MV-4-11 (cell line): ENCODE measurements at regions not wholly inside any gene's neighbourhood (a gene's known extent, or its start where the extent isn't known, plus 50 kb on each side); places are given as distances from the start of the nearest gene placed in this dataset.

ENCODE experiments used
- DNase-seq: peaks from one replicate; lab custom pipeline; 2025; lab: John Stamatoyannopoulos, UW

DNA sequence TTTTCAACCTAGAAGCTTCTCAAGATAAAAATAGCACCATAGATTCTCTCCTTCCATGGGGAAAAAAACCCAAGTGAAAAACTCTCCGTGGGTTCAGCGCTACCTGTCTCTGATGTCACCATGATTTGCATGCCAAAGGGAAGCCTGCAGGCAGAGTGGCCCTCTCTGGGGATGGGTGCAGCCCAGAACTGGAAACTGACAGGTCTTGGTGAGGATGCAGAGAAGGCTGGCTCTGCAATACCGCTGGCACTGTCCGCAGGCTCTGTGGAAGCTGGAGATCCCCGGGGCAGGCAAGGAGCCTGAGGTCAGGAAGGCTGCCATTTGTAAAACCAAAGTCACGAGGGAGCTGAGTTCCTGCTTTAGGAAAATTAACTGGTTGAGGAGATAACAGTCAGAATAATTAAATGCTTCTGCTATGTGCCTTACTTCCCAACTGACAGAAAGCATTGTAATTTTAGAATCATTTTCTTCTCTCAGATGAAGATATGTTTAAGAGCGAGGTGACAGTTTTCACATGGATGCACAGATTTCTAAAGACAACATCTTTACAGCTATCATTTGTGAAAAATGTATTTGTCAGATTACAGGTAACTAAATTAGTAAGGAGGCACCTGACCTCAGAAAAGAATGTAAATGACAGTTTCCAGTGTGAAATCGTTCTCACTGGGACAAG, 731.5 kb upstream of the FZD8 start:
- DNase-seq = no peak

DNA sequence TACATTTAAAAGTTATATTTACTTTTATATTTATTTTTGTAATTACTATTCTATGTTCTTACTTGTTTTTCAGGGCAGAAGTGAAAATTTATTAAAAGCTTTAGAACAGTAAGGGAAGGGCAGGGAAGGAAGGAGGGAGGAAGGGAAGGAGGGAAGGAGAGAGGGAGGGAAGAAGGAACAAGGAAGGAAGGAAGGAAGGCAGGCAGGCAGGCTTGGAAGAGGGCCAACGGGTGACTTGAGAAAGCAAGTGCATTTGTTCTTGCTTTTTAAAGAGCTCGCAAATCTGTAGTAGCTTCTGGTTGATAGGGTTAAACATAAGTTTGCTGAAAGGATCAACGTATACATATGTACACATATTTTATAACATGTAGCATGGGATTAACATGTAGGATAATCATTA, 725.3 kb upstream of the FZD8 start:
- no peak for DNase-seq

DNA sequence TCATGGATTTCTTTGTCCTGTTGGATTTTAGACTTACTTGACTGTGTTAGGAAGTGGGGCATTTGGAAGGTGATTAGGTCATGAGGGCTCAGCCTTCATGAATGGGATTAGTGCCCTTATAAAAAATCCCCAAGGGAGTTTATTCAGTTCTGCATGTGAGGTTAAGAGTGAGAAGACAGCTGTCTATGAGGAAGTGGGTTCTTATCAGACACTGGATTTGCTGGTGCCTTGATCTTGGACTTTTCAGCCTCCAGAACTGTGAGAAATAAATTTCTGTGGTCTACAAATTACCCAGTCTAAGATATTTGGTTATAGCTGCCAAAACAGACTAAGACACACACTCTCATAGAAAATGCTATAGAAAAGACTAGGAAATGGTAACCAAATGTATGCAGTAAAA, 724.7 kb upstream of the FZD8 start:
- DNase-seq = no peak

DNA sequence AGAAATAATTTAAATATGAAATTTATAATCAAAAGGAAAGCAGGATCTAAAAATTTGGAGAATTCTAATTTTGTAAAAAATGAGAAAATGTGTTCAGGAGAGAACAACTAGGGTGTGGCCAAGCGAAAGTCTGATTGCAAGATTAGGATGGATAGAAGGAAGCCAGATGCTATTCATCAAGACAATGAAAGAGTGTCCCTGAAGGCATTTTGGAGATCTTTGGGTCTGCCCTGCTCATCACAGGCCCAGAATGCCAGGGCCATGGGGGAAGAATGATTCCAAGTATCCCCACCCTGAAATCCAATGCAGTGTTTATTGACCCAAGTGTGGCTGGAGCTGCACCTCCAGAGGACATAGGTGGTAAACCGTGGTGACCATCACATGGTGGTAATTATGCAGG, 724.0 kb upstream of the FZD8 start:
- DNase-seq = no peak

DNA sequence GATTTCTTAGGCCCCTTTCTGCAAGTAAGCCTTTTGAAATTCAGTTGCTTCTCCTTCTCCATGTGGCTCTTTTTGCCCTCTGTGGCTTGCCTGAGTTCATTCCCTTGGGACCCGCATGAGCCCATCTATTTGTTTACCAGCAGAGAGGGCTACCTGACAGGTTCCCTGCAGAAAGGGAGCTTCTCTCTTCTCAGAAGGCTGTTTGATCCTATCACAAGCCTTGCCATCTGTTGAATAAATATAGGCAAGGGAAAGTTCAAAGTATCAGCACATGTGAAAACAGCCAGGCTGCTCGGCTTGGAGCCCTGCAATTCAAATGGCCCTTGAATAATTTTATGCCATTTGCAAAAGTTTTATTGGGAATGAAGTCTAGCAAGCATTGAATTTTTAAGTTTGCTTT, 720.2 kb upstream of the FZD8 start:
- DNase-seq = no peak

DNA sequence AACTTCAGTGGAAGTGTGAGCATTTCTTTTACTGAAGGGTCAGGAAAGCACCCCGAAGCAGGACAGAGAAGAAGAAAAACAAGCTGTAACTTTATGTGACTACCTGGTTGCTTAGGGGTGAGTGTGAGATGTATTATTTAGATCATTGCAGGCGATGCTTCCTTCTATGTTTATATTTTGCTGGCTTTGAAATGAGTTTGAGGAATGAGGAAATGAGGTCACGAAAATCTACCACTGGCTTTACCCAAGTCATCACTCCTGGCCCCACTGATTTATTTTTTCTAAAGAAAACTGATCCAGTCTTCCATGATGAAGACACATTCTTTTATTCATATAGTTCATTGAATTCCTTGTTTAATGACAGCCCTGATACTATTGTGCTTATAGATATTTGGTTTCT, 716.6 kb upstream of the FZD8 start:
- DNase-seq = no peak

DNA sequence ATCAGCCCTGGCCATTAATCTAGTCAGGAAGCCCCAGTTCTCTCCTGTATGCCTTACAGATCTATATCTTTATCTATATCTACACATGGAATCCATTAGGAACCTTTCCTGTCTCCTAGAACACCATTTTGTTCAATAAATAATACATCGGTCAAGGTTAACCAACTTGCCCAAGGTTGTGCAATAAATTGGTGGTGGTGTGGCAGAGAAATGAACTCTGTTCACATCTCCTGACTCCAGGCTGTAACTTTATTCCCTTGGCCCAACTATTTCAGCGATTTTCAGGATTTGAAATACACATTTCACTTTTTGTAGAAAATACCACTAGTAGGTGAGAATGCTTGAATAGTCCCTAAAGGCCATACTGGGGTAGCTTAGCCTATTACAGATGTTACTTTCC, 712.5 kb upstream of the FZD8 start:
- no peak for DNase-seq

DNA sequence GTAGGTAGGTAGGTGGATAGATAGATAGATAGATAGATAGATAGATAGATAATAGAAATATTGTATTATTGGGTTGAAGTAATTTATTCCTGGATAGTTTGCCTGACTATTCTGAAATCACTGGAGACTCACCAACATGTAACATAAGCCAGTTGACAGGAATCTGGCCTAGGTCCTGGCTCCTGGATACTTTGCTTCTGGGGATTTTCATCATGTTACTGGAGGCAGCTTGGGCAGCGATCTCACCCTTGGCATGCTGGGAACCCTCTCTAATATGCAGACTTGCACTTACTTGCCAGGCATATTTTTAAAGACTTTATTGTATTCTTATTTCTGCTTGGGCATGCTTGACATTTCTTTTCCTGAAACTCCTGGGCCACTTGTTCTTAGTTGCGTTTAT, 709.1 kb upstream of the FZD8 start:
- DNase-seq = no peak

DNA sequence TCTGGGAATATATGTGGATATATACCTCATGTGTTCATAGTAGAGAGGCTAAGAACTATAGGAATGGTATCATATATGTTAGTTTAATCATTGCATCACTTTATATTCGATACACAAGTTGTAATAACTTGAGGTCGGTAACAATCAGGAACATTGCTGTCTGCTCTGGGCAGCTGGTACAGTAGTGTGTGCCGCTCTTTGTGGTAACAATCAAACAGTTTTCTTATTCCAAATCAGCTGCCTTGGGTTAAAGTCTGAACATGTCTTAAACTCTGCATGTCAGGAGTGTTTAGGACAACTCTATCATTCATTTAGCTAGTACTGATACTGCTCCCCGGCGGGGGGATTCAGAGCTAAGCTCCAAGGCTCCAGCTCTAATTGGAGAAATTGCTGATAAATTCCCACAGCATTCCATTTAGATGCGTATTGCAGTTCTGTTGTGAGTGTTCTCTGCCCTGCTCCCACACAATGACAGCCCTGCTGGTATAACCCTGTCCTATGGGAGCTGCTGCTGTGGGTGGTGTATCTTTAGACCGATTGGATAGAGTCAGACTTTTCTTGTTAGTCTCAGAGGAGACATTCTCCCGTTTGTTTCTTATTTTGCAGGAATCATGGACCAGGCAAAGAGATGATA, 707.5 kb upstream of the FZD8 start:
- no peak for DNase-seq

DNA sequence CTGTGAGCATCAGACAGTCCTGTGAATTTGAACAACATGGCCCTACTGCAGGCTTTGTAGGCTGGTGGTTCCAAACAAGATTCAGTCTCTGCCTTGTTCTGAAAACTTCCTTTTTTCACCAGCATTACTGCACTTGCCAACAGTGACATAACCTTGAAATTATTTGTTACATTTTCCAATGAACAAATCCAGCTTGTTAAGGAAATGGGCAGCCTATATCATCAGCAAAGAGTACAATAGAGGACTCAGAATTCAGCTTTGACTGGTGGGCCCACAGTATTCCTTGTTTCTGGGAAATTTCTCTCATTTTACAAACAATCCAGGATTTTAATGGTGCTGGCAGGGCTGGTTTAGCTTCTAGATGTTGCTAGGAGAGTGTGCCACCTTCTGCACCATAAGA, 703.7 kb upstream of the FZD8 start:
- DNase-seq = no peak

DNA sequence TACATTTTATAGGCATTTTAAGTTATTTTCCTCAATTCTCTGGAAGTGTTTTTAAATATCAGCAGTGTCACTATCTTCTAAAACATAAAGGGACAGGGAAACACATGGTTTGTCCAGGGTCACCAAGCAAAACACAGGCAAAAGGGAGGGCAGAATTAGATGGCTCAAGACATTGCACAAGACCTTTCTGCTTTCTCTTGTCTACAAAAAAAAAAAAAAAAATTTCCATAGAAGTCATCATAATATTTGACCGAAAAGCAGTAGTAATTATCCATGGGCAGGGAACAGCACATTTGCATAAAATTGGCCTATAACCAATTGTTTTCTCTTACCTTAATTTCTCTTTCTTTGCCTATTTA, 703.1 kb upstream of the FZD8 start:
- no peak for DNase-seq

DNA sequence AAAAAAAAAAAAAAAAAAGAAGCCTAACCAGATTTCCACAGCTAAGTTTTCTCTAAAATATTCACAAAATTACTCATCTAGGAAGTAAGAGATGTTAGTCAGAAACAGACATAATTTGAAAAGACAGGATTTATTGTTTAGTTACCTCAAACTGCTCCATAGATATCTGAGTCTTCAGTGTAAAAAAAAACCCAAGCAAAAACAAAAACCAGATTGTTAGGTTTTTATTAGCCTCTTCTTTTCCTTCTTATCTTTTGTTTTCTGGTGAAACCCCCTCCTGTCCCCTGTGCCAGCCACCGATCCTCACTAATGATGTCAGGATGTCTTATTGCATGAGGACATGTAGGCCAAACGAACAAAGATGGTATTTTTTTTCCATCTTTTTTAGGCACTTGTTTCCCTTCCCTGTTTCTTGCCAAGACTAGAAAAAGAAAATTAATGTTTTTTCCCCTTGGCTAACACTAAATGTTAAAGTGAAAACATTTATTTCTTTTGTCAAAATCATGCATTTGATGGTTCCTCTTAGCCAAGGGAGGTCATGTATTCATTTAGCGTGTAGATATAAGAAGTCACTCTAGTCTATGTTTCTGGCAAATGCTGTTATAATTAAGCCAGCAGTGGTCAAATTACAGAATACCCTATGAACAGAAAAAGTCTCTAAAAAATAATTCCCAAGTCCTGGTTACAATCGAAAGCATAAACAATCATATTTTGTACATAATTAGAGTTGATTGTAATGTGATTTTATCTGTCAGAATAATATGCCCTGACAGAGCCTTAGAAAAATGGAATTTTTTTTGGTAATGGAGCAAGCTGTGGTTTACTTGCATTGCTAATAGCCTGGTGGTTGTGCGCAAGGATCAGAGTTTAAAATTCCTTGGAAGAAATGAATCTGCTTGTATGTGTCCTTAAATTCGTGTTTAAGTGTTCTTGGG, 702.4 kb upstream of the FZD8 start:
- DNase-seq = no peak

DNA sequence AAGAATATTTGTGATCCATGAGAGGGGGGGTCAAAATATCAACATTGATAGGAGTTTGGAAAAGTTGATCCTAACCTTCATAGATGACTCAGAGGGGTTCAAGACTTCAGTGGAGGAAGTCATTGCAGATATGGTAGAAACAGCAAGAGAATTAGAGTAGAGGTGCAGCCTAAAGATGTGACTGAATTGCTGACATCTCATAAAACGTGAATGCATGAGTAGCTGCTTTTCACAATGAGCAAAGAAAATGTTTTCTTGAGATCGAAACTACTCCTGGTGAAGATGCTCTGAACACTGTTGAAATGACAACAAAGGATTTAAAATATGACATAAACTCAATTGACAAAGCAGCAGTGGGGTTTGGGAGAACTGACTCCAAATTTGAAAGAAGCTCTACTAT, 700.7 kb upstream of the FZD8 start:
- no peak for DNase-seq

DNA sequence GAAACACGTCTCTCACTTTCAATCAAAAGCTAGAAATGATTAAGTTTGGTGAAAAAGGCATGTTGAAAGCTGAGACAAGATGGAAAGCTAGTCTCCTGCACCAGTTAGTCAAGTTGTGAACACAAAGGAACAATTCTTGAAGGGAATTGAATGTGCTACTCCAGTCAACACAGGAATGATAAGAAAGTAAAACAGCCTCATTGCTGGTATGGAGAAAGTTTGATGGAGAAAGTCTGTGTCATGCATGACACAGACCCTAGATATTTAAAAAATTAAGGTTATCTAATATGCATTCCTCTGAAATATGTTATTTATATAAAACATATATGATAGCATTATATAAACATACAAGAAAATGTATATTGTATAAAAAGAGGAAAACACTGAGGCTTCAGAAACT, 699.4 kb upstream of the FZD8 start:
- no peak for DNase-seq

DNA sequence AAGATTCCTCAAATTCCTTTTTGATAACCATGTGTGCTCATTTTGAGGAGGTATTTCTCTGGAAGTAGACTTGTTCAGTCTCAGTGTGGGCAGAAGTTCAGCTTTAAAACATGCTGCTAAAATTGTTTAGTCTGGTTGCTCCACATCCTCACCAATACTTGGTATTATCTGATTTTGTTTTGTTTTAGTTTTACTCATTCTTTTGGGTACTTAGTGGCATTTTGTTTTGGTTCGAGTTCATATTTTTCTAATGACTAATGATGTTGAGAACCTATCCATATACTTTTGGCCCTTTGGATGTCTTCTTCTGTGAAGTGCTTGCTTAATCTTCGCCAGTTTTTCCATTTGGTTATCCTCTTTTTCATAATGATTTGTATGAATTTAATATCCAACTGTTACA, 694.2 kb upstream of the FZD8 start:
- DNase-seq = no peak

DNA sequence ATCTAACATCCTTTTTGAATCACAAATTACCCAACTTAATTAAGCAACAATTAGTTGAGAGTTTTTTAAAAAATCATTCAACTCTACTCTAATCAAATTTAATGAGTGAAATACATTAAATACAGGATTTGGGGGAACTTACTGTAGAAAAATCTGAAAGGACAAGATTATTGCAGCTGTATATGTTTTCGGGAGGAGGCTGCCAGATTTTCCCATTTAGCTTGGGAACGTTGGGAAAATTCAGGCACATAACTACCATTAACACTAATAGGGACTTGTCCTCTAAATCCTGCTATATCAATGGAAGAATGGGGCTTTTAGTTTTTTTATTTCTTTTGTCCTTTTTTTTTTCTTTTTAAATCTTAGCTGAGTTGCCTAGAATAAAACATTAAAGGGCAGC, 691.4 kb upstream of the FZD8 start:
- DNase-seq = no peak

DNA sequence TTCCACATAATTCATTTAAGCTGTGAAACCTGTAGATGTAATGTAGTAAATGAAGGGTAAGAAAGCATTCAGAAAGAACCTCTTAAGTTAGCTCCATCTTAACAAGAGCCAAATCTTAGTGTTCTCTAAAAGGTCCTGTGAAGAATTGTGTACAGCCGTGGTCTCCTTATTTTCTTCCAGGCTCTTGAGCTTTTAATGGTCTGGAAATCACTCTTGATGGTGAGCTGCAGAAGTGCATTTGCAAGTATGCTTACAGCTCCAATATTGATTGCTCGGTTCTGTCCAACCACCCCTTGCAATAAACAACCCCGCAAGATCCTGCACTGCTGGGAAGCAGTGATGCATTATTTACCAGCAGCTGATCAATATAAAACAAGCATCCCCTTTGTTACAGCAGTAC, 690.8 kb upstream of the FZD8 start:
- no peak for DNase-seq

DNA sequence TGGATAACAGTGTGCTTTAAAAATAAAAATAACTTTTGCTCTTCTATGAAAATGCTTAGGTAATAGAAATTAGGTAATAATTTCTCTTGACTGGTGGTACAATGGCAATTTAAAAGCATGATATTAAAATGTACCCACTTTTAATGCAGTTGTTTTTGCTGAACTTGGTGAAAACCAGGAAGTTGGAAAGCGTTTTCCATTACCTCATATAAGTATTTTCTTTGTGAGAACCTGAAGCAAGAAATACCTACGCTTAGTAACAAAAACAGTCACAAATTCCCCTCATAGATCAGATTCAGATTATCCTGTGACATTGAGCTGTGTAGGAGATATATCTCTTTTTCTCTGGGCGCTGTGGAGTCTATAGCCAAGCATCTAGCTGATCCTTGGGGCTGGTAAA, 689.0 kb upstream of the FZD8 start:
- DNase-seq = no peak

DNA sequence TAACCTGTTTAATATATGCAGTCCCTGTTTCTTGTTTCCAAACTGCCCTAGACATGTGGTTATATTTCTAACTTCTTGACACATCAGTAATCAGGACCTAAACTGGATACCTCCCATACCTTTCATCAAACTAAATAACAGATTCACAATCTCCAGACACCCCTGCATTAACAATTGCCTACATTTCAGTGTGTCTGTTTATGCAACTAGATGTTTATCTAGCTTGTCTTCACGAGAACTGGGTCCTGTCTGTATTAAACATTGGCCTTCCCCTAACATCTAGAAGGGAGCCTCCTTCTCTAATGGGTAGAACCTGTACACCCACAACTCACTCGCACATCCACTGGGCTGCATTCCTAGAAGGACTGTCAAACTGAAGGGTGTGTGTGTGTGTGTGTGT, 683.7 kb upstream of the FZD8 start:
- DNase-seq = no peak

DNA sequence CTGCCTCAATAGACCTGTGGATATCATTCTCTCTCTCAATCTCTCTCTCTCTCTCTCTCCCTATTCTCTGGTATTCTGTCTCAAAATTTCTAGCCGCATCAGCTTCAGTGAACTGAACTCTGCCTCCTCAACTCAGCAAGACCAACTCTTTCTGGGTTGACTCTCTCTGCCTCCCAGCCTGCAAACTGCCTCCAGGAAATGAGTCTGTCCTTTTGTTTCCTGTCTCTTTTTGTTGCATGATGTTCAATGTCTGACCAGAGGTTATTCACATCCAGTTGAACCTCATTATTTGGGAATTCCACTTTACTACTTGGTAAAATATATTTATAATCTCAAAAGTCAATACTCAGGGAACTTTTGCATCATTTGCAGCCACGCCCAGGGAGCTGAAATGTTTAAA, 682.7 kb upstream of the FZD8 start:
- no peak for DNase-seq

DNA sequence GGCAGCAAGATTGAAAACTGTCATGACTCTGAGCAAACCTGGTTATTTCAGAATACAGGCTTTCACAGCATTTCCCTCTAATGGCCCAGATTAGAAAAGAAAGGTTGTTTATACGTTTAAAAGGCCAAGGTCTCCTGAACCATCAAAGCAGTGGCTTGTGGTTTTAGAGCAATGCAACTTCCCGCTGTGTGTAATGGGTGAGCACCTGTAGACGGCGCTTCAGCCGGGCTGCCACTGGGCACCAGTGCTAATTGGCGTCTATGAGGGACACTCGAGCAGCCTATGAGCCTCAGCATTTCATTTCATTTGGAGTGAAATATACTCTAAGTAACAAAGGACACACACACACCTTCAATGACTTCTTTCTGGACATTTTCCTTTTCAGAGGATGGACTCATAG, 671.0 kb upstream of the FZD8 start:
- DNase-seq = no peak

DNA sequence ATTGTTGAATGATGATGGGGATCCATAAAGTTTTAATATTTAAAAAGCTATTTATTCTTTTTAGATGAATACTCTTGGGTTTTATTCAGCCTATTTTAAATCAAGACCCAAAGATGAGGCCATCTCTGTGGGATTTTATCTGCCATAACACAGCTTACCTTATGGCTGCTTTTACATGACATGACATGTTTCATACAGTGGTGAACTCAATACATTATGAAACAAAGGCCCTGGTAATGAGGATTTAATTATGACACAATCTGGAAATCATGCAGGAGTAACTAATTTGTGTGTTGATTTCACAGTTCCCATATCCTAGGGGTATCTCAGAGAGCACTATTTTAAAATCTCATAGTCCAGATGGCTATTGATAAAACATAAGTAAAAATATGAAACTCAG, 661.8 kb upstream of the FZD8 start:
- DNase-seq = no peak

DNA sequence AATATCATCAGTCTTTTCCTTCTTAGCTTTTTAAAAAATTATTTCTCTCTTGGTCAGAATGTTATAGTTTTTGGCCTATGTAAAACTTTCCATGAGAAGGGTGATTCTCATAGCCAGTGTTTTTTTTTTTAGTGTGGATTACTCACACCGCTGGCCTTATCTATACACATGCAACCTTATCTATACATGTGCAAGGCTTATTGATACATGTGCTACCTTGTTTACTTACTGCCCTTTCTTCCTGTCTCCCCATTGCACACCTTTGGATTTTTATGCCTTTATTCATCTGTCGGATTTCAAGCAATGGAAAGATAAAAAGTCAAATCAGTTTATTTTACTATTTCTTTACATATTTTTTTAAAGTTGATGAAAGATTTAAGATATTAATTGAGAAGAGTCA, 660.0 kb upstream of the FZD8 start:
- no peak for DNase-seq
